PC-9 (cell line): ENCODE measurements at regions not wholly inside any gene's neighbourhood (a gene's known extent, or its start where the extent isn't known, plus 50 kb on each side); places are given as distances from the start of the nearest gene placed in this dataset.

Experiments
- BruUV-seq: library from RNA; stranded (reverse); fragments of 400-500 nt; replicated peaks from 2 replicates; lab custom pipeline; 2021; lab: Mats Ljungman, UMichigan
- CTCF ChIA-PET: fragments of 300-600 bp; sonication (Branson Sonifier 250); formaldehyde crosslinking; loops from one replicate; lab custom pipeline; 2022; ENCODE audit warnings: antibody characterized with exemption; lab: Charles Lee
- POLR2A ChIA-PET: fragments of 300-600 bp; sonication (Branson Sonifier 250); formaldehyde crosslinking; loops from one replicate; lab custom pipeline; 2022; ENCODE audit warnings: antibody characterized with exemption; ENCODE audit not compliant: unreplicated experiment; lab: Charles Lee
- DNase-seq, 2 experiments: peaks; one replicate each; pipeline versions ENCODE4 v3.0.0 to v3.0.0-alpha.2; 2015 to 2022; ENCODE audit warnings: mixed read lengths in 1 of 2
- H2AFZ ChIP-seq: fragments of 200-600 bp; sonication (generic); 2 replicates; pipeline ENCODE4 v1.8.1; 2017; ENCODE audit warnings: antibody characterized with exemption
- H3F3A ChIP-seq: fragments of 200-600 bp; sonication (generic); 2 replicates; pipeline ENCODE4 v1.8.1; 2017; ENCODE audit warnings: antibody characterized with exemption, mild to moderate bottlenecking, low read depth; ENCODE audit not compliant: insufficient read depth
- H3K27ac ChIP-seq: fragments of 200-600 bp; sonication (generic); 2 replicates; pipeline ENCODE4 v1.6.1; 2016; ENCODE audit warnings: mixed run types
- H3K27me3 ChIP-seq: fragments of 200-600 bp; sonication (generic); 2 replicates; pipeline ENCODE4 v1.6.1; 2016; ENCODE audit warnings: low read depth, mixed run types; ENCODE audit not compliant: insufficient read depth
- H3K36me3 ChIP-seq: fragments of 200-600 bp; sonication (generic); 2 replicates; pipeline ENCODE4 v1.6.1; 2016; ENCODE audit warnings: low read depth, mixed run types
- H3K4me1 ChIP-seq: fragments of 200-600 bp; sonication (generic); replicated peaks from 2 replicates; pipeline ENCODE4 v1.6.1; 2016; ENCODE audit warnings: mixed run types; ENCODE audit not compliant: insufficient read depth
- H3K4me2 ChIP-seq: fragments of 200-600 bp; sonication (generic); 2 replicates; pipeline ENCODE4 v1.6.1; 2017; ENCODE audit warnings: mixed run types
- H3K4me3 ChIP-seq: fragments of 200-600 bp; sonication (generic); 2 replicates; pipeline ENCODE4 v1.6.1; 2016; ENCODE audit warnings: mixed run types
- H3K79me2 ChIP-seq: fragments of 200-600 bp; sonication (generic); 2 replicates; pipeline ENCODE4 v1.6.1; 2017; ENCODE audit warnings: low read depth, mixed run types
- H3K9me2 ChIP-seq: fragments of 200-600 bp; sonication (generic); 2 replicates; pipeline ENCODE4 v1.8.1; 2017; ENCODE audit warnings: mild to moderate bottlenecking; ENCODE audit not compliant: insufficient read depth
- H3K9me3 ChIP-seq: fragments of 200-600 bp; sonication (generic); 2 replicates; pipeline ENCODE4 v1.8.1; 2016; ENCODE audit warnings: low read depth; ENCODE audit not compliant: insufficient read depth
- H4K20me1 ChIP-seq: fragments of 200-600 bp; sonication (generic); 2 replicates; pipeline ENCODE4 v1.8.1; 2017; ENCODE audit not compliant: insufficient read depth
- CTCF ChIP-seq: fragments of 200-600 bp; sonication (generic); conservative IDR thresholded peaks from 2 replicates; pipeline ENCODE4 v1.6.1; 2017; ENCODE audit warnings: mixed run types, antibody characterized with exemption, mild to moderate bottlenecking, moderate library complexity
- EZH2 ChIP-seq: fragments of 200-600 bp; sonication (generic); IDR thresholded peaks from 2 replicates; pipeline ENCODE4 v1.8.0; 2017; ENCODE audit warnings: antibody characterized with exemption, low read depth
- intact Hi-C: fragments of 100-400 bp; cut with micrococcal nuclease; formaldehyde crosslinking; loops from one replicate; pipeline ENCODE4 v1.10.0; 2022; ENCODE audit not compliant: unreplicated experiment

- no TSS peak for BruUV-seq
- Histone ChIP-seq H4K20me1 (no peaks in the 10 kb centered on the region), H3K9me2 (no peaks in the 10 kb centered on the region), H3F3A (no peaks in the 10 kb centered on the region), H3K79me2 (no peaks in the 10 kb centered on the region), H3K4me2 (no peak overlapping the region), H3K27me3 (no peaks in the 10 kb centered on the region), H3K4me1 (no peaks in the 10 kb centered on the region), H3K9me3 (no peaks in the 10 kb centered on the region), H2AFZ (no peak overlapping the region), H3K4me3 (no peak overlapping the region), H3K36me3 (no peaks in the 10 kb centered on the region), H3K27ac (no peak overlapping the region)
- CTCF ChIA-PET, result no interaction called here
- TF ChIP-seq EZH2 (no peak), CTCF (no peak)
- intact Hi-C loops, result no loop called here
- no peak for DNase-seq
- POLR2A ChIA-PET, result no interaction called here
These were observed 234.4 kb upstream of the ITM2A start for GRCh38 chrX:79601341-79602131.

GRCh38 chrX:79592259-79592658 is 225.1 kb upstream of the ITM2A start:
- POLR2A ChIA-PET, result no interaction called here
- intact Hi-C loops, result no loop called here

GRCh38 chrX:79588233-79588632 is 221.1 kb upstream of the ITM2A start:
- no TSS peak for BruUV-seq

More at GRCh38 chrX:79592259-79592658, 225.1 kb upstream of the ITM2A start:
- CTCF ChIA-PET, result no interaction called here
- H2AFZ ChIP-seq, result no peak overlapping the region
- H3K9me3 ChIP-seq, result no peaks in the 10 kb centered on the region
- no peak overlapping the region for H3K4me3 ChIP-seq
- no peak overlapping the region for H3K4me2 ChIP-seq
- no peaks in the 10 kb centered on the region for H3K9me2 ChIP-seq
- H3K27ac ChIP-seq, result no peak overlapping the region
- no TSS peak for BruUV-seq
- H3K4me1 ChIP-seq, result no peaks in the 10 kb centered on the region
- no peaks in the 10 kb centered on the region for H3K36me3 ChIP-seq
- H3K79me2 ChIP-seq, result no peaks in the 10 kb centered on the region
- DNase-seq, result no peak
- no peaks in the 10 kb centered on the region for H4K20me1 ChIP-seq
- TF ChIP-seq EZH2, result no peak
- TF ChIP-seq CTCF, result peak; percentile 39; the same call in 1 of the 2 replicates
- no peaks in the 10 kb centered on the region for H3K27me3 ChIP-seq
- H3F3A ChIP-seq, result no peaks in the 10 kb centered on the region

More at GRCh38 chrX:79588233-79588632, 221.1 kb upstream of the ITM2A start:
- Histone ChIP-seq H3K79me2 (no peaks in the 10 kb centered on the region), H3K27me3 (no peaks in the 10 kb centered on the region), H3K36me3 (no peaks in the 10 kb centered on the region), H3K4me1 (no peaks in the 10 kb centered on the region), H4K20me1 (no peaks in the 10 kb centered on the region), H3K4me2 (no peak overlapping the region), H3K27ac (no peak overlapping the region), H3K9me2 (no peaks in the 10 kb centered on the region), H3F3A (no peaks in the 10 kb centered on the region), H3K9me3 (no peaks in the 10 kb centered on the region), H3K4me3 (no peak overlapping the region), H2AFZ (no peak overlapping the region)
- ChIA-PET CTCF (no interaction called here), POLR2A (no interaction called here)
- DNase-seq, result no peak
- no peak for TF ChIP-seq CTCF
- TF ChIP-seq EZH2, result no peak
- intact Hi-C loops, result no loop called here
